HG03095 (cell line): ENCODE measurements at regions not wholly inside any gene's neighbourhood (a gene's known extent, or its start where the extent isn't known, plus 50 kb on each side); places are given as distances from the start of the nearest gene placed in this dataset.
A peak's percentile ranks its signal among the peaks of the same experiment; 100 is the strongest.

Experiments used
- ATAC-seq: cut with Tn5 transposase; IDR thresholded peaks from one replicate; pipeline ENCODE4 v1.9.1; 2021; ENCODE audit warnings: moderate library complexity; ENCODE audit not compliant: unreplicated experiment

- peak; percentile 58 for ATAC-seq
Observed at GRCh38 chr20:53750827-53751619, 157.4 kb upstream of the ZNF217 start.

GRCh38 chr20:53749499-53749898 is 155.9 kb upstream of the ZNF217 start:
- ATAC-seq = no peak

- no peak for ATAC-seq
Observed at GRCh38 chr20:53748821-53749421, 155.3 kb upstream of the ZNF217 start.

GRCh38 chr20:53748176-53748575 is 154.5 kb upstream of the ZNF217 start:
- no peak for ATAC-seq

- ATAC-seq = no peak
Observed at GRCh38 chr20:53743607-53744260, 150.1 kb upstream of the ZNF217 start.

DNA sequence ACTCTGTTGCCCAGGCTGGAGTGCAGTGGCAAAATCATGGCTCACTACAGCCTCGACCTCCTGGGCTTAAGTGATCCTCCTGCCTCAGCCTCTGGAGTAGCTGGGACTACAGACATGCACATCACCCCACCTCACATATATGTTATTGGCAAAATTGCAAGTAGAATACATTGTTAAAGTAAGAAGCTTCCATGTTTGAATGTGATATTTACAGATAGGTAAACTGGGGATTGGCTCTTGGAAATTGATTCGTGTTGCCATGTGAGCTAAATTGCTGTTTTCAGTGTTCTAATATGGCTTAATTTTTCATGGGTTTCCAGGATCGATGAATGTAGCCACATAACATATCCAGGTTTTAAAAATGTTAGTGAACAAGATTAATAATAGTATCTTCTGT is 149.0 kb upstream of the ZNF217 start:
- ATAC-seq = no peak

- no peak for ATAC-seq
Observed at GRCh38 chr20:53741726-53742028, 148.0 kb upstream of the ZNF217 start.

DNA sequence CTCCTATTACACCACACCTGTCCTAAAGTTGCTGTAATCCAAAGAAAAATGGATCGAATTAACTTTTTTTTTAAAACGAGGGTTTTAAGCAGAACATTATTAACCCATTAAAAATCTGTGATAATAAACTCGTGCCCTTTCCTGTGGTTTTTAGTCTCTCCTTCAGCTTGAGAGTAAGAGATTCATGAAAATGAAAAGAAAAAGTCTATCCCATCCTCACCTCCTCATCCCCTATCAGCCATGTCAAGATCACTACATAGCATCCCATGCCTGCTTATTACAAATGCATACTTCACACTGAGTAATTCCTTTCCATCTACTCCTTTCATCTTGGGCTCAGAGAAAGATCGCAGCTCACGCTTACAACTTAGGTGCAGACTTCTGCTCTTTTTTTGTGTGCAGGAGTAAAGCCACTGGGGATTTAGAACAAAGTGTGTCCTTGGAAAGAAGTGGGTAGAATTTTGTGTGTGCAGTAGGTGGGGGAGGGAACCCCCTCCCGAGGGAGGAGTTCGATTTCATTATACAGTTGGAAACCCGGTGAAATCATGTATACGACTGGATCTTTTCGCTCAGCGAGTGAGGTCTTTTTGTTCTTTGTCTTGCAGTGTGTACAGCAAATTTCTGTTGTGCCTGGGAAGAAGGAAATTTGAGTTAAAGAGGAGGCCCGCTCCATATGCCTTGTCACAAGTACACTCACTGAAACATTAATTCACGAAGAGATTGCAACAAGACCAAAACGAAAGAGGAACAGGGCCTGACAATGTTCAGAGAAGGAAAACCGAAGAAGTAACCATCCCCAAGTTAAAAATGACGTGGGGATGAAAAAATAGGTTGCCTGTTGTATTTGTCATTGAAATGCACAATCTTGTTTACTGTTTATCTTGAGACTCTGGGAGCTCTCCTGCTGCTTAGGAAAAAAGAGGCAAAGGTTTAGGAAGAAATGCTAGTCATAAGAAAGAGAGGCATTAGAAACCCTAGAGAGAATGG is 146.5 kb upstream of the ZNF217 start:
- ATAC-seq = peak; percentile 40

- no peak for ATAC-seq
Observed at GRCh38 chr20:53738945-53739798, 145.5 kb upstream of the ZNF217 start.

DNA sequence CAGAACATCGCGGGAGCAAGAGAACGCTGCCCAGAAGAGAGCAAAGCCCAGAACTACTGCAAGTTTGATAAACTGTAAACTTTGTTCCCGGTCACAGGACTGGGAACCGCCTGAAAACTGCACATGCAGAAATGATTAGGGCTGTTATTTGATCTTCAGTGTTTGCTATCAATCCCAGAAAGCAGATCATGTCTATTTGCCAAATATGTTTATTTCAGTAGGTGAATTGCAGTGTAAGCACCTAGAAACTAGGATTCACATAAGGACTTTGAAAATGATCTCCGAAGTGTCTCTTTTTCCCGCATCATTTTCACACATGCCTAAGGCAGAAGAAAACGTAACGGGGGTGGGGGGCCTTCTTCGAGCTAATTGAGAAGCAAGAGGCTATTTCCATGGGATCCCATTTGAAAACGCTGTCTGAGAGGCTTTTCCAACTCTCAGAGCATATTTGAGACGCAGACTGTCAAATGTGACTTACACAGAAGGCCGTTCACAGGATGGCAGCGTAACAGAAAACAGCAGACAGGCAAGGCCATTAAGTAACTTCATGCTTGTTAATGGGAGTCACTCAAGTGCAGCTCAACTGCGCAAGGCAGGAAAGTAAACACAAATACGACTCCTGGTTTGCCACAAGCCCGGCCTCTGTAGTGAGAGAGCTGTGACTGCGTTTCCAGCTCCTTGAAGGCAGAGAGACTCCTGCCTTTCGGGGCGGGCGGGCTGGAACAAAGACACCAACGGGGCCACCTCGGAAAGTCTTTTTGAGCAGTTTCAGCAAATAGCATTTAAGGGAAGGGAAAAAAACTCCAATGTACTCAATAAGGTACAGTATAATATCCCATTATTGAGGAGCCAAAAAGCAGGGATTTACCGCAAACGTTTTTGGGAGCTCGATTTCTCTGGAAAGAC is 144.7 kb upstream of the ZNF217 start:
- no peak for ATAC-seq

DNA sequence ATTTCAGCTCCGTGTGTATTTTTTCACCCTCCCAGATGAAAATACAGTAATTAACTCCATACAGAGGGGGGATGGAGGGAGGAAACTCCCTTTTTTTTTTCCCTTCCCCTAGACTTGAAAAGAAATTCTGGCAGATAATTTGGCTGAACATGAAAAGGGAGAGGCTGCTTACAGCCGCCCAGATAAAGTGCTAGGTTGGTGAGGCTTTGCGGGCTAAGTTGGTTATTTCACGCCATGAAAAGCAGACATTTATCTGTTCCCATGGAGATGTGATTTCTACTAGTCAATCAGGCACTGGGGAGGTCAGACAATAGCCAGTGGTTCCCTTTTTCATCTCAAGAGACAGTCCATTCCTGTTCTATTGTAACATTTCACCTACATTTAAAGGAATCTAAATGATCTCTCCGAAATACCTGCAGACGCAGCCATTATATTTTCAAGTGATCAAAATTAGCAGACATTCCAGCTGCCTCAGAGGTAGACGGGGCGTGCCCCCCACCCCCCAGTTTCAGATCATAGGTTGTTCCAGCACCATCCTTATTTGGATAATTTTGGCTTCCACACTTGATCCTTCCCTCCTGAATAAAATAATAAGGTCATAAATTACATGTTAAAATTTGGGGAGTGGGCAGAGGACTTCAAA is 143.9 kb upstream of the ZNF217 start:
- ATAC-seq = no peak

- ATAC-seq = no peak
Observed at GRCh38 chr20:53736757-53737395, 143.2 kb upstream of the ZNF217 start.

GRCh38 chr20:53736122-53736756 is 142.6 kb upstream of the ZNF217 start:
- no peak for ATAC-seq

GRCh38 chr20:53735536-53736050 is 142.0 kb upstream of the ZNF217 start:
- ATAC-seq = no peak

DNA sequence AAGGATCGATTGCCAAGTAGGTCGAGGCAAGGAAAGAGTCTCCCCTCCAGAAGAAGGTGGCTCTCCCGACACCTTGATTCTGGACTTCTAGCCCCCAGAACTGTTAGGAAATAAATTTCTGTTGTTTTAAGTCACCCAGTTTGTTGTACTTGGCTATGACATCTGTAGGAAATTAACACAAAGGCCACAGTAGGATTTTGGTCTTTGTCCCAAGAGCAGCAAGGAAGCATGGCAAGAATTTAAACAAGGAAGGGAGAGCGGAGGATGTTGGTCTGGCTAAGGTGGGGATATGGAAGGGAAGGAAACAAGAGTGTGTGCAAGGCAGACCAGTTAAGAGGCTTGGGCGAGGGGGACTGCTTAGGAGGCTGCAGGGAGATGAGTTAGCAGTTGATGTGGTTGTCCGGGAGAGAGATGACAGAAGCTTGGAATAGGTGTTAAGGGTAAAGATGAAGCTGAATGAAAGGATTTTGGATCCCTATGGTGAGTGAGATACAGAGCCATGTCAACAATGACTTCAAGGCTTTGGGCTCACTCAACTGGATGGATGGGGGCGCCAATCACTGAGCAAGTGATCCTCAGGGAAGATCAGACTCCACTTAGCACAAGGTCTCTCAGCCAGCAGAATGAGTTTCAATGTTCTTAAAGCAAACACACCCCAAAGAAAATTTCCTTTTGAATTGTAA is 140.5 kb upstream of the ZNF217 start:
- no peak for ATAC-seq

DNA sequence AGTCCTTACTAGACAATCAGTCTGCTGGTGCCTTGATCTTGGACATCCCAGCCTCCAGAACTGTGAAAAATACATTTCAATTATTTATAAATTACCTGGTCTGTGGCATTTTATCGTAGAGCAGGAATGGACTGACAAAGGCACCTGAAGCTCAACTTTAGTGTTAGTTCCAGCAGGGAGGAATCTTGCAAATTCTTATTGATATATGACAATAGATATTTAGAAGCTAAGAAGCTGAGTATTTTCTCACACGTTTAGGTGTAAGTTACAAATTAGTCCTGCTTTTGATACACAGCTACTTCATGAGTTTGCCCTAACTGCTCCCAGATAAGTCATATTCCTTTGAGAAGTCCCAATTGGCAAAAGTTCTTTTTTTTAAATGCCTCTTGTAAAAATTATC is 138.0 kb upstream of the ZNF217 start:
- ATAC-seq = no peak

GRCh38 chr20:53728359-53728758 is 134.7 kb upstream of the ZNF217 start:
- ATAC-seq = no peak
